GM19193 (cell line): ENCODE measurements at regions not wholly inside any gene's neighbourhood (a gene's known extent, or its start where the extent isn't known, plus 50 kb on each side); places are given as distances from the start of the nearest gene placed in this dataset.

ENCODE experiments used
- POLR2A ChIP-seq: IDR thresholded peaks from 4 replicates; pipeline ENCODE4 v1.6.1; 2011; ENCODE audit not compliant: insufficient read depth, insufficient read length; ENCODE audit errors: extremely low read depth

- TF ChIP-seq POLR2A, result no peak
These were observed 185.6 kb upstream of the CAMK1G start for GRCh38 chr1:209397910-209398309.

GRCh38 chr1:209398313-209398991 lies 185.1 kb upstream of the CAMK1G start:
- TF ChIP-seq POLR2A, result no peak

GRCh38 chr1:209399800-209400199 lies 183.7 kb upstream of the CAMK1G start:
- TF ChIP-seq POLR2A, result no peak

GRCh38 chr1:209400351-209401220 lies 182.9 kb upstream of the CAMK1G start:
- TF ChIP-seq POLR2A, result no peak

- no peak for TF ChIP-seq POLR2A
These were observed 180.8 kb upstream of the CAMK1G start for GRCh38 chr1:209402697-209403096.

- no peak for TF ChIP-seq POLR2A
These were observed 179.6 kb upstream of the CAMK1G start for GRCh38 chr1:209403921-209404320.

- TF ChIP-seq POLR2A, result no peak
These were observed 178.9 kb upstream of the CAMK1G start for GRCh38 chr1:209404577-209404976.

GRCh38 chr1:209405183-209405814 lies 178.2 kb upstream of the CAMK1G start:
- TF ChIP-seq POLR2A, result no peak

GRCh38 chr1:209406168-209406567 lies 177.3 kb upstream of the CAMK1G start:
- no peak for TF ChIP-seq POLR2A

GRCh38 chr1:209406595-209406994 lies 176.9 kb upstream of the CAMK1G start:
- TF ChIP-seq POLR2A, result no peak

GRCh38 chr1:209409780-209410179 lies 173.7 kb upstream of the CAMK1G start:
- TF ChIP-seq POLR2A, result no peak

GRCh38 chr1:209411491-209411929 lies 172.0 kb upstream of the CAMK1G start:
- no peak for TF ChIP-seq POLR2A

- TF ChIP-seq POLR2A, result no peak
These were observed 171.5 kb upstream of the CAMK1G start for GRCh38 chr1:209412036-209412435.

GRCh38 chr1:209412566-209412965 lies 170.9 kb upstream of the CAMK1G start:
- TF ChIP-seq POLR2A, result no peak

GRCh38 chr1:209413062-209413461 lies 170.5 kb upstream of the CAMK1G start:
- TF ChIP-seq POLR2A, result no peak

GRCh38 chr1:209414803-209415329 lies 168.6 kb upstream of the CAMK1G start:
- no peak for TF ChIP-seq POLR2A

GRCh38 chr1:209416039-209416438 lies 167.5 kb upstream of the CAMK1G start:
- no peak for TF ChIP-seq POLR2A
